Hepatocyte (in vitro differentiated cells): ENCODE measurements at regions not wholly inside any gene's neighbourhood (a gene's known extent, or its start where the extent isn't known, plus 50 kb on each side); places are given as distances from the start of the nearest gene placed in this dataset.

Experiments
- DNase-seq: peaks from one replicate; pipeline ENCODE4 v3.0.0-alpha.2; 2016; ENCODE audit warnings: low spot score
- H2AFZ ChIP-seq: fragments of 200-600 bp; sonication (generic); 2 replicates; pipeline ENCODE4 v1.6.0; 2016; ENCODE audit warnings: antibody characterized with exemption, mild to moderate bottlenecking
- H3K27ac ChIP-seq: fragments of 200-600 bp; sonication (generic); 2 replicates; pipeline ENCODE4 v1.5.1; 2016; ENCODE audit warnings: mild to moderate bottlenecking
- H3K27me3 ChIP-seq: fragments of 200-600 bp; sonication (generic); 2 replicates; pipeline ENCODE4 v1.6.1; 2016
- H3K36me3 ChIP-seq: fragments of 200-600 bp; sonication (generic); replicated peaks from 2 replicates; pipeline ENCODE4 v1.5.1; 2016; ENCODE audit warnings: low read depth; ENCODE audit not compliant: insufficient read depth
- H3K4me1 ChIP-seq: fragments of 200-600 bp; sonication (generic); 2 replicates; pipeline ENCODE4 v1.5.1; 2016; ENCODE audit warnings: mild to moderate bottlenecking, moderate library complexity; ENCODE audit not compliant: insufficient read depth
- H3K4me2 ChIP-seq: fragments of 200-600 bp; sonication (generic); 2 replicates; pipeline ENCODE4 v1.6.0; 2016
- H3K4me3 ChIP-seq: fragments of 200-600 bp; sonication (generic); 2 replicates; pipeline ENCODE4 v1.5.1; 2016; ENCODE audit warnings: mild to moderate bottlenecking
- H3K79me2 ChIP-seq: fragments of 200-600 bp; sonication (generic); 2 replicates; pipeline ENCODE4 v1.6.0; 2017; ENCODE audit warnings: mild to moderate bottlenecking
- H3K9me2 ChIP-seq: fragments of 200-600 bp; sonication (generic); replicated peaks from 2 replicates; pipeline ENCODE4 v1.6.0; 2017; ENCODE audit warnings: mild to moderate bottlenecking; ENCODE audit not compliant: insufficient read depth
- H3K9me3 ChIP-seq: fragments of 200-600 bp; sonication (generic); 2 replicates; pipeline ENCODE4 v1.5.1; 2016; ENCODE audit warnings: low read depth, mild to moderate bottlenecking
- H4K20me1 ChIP-seq: fragments of 200-600 bp; sonication (generic); 2 replicates; pipeline ENCODE4 v1.6.0; 2016; ENCODE audit warnings: mild to moderate bottlenecking; ENCODE audit not compliant: insufficient read depth, poor library complexity, severe bottlenecking
- EZH2 ChIP-seq: fragments of 200-600 bp; sonication (generic); IDR thresholded peaks from 2 replicates; pipeline ENCODE4 v1.6.1; 2016; ENCODE audit warnings: antibody characterized with exemption, mild to moderate bottlenecking, borderline replicate concordance
- EZH2phosphoT487 ChIP-seq: fragments of 200-600 bp; sonication (generic); IDR thresholded peaks from one replicate; pipeline ENCODE4 v1.6.1; 2018; ENCODE audit warnings: antibody characterized with exemption, mild to moderate bottlenecking, low read depth, moderate library complexity; ENCODE audit not compliant: unreplicated experiment, severe bottlenecking
- WGBS: methylation state at CpG from one replicate; pipeline ENCODE4 v1.1.6; 2016; ENCODE audit warnings: low lambda C conversion rate; ENCODE audit errors: missing lambda C conversion rate; 5-methylcytosine and 5-hydroxymethylcytosine counted together
- TF ChIP-seq, protein P1 (sequence below): fragments of 200-600 bp; sonication (generic); IDR thresholded peaks from 2 replicates; pipeline ENCODE4 v1.5.1; 2016; ENCODE audit warnings: antibody characterized with exemption, mild to moderate bottlenecking; ENCODE audit not compliant: poor library complexity

DNA sequence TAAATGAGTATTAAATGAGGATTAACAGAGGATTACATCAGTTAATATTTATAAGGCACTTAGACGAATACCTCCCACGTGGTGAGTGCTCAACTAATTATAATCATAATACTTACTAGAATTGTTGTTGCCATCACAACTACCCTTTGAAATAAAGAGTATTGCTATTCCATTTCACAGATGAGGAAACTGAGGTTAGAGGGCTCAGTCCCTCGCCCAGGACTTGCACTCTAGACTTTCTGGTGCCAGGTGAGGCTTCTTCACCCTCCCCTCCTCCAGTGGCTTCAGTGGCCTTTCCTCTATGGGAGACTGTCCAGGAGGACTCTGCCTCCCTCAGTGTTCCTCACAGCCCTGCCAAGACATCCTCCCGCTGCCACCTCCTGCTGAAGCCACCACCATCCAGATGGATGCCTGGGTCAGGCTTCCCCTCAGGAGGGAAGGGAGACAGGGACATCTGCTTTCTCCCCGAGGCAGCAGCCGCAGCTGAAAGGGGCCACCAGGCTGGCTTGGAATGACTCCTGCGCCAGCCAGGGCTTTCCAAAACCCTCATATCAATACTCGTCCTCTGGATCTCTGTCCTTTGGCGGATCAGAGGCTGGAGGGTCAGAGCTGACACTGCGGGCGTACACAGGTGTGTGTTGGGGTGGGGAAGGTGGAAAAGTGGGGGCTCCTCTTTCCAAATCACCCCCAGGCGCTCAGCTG lies 580.1 kb downstream of the BUD13 start:
- WGBS: 28% methylated on average over 12 of the region's 12 CpGs
- Histone ChIP-seq H3K4me2 (peak overlapping the region; percentile 85), H3K79me2 (no peaks in the 10 kb centered on the region), H3K9me3 (no peaks in the 10 kb centered on the region), H3K4me3 (peak overlapping the region; percentile 34), H2AFZ (peak overlapping the region; percentile 21), H3K27me3 (peaks cover 13% of the 10 kb centered on the region), H3K36me3 (no peaks in the 10 kb centered on the region), H3K27ac (peak overlapping the region; percentile 76), H4K20me1 (no peaks in the 10 kb centered on the region), H3K4me1 (peaks cover 18% of the 10 kb centered on the region), H3K9me2 (no peaks in the 10 kb centered on the region)
- DNase-seq: no peak
- no peak for TF ChIP-seq EZH2phosphoT487
- no peak for TF ChIP-seq EZH2
- TF ChIP-seq, protein P1, sequence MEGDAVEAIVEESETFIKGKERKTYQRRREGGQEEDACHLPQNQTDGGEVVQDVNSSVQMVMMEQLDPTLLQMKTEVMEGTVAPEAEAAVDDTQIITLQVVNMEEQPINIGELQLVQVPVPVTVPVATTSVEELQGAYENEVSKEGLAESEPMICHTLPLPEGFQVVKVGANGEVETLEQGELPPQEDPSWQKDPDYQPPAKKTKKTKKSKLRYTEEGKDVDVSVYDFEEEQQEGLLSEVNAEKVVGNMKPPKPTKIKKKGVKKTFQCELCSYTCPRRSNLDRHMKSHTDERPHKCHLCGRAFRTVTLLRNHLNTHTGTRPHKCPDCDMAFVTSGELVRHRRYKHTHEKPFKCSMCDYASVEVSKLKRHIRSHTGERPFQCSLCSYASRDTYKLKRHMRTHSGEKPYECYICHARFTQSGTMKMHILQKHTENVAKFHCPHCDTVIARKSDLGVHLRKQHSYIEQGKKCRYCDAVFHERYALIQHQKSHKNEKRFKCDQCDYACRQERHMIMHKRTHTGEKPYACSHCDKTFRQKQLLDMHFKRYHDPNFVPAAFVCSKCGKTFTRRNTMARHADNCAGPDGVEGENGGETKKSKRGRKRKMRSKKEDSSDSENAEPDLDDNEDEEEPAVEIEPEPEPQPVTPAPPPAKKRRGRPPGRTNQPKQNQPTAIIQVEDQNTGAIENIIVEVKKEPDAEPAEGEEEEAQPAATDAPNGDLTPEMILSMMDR: no peak

DNA sequence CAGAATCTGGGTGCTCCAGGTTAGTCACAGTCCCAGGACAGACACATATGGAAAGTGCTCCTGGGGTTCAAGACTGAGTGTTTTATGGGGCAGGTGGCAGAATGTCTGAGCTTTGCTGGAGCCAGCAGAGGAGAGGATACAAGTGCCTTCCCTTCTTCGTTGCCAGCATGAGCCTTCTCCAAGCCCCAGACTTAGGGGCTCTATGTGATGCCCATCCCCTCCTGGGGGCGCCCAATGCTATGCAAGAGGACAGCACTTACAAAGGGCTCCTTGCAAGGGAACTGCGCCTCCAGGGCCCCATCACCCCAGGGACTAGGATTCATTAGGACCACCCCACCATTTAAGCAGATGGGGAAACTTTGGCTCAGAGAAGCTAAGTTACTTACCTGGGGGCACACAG lies 581.9 kb downstream of the BUD13 start:
- H3K4me2 ChIP-seq: no peak overlapping the region
- no peaks in the 10 kb centered on the region for H3K9me2 ChIP-seq
- no peak for DNase-seq
- no peaks in the 10 kb centered on the region for H4K20me1 ChIP-seq
- 97% methylated on average over 3 of the region's 3 CpGs for WGBS
- H3K27me3 ChIP-seq: peaks cover 10% of the 10 kb centered on the region
- H3K36me3 ChIP-seq: no peaks in the 10 kb centered on the region
- no peak overlapping the region for H2AFZ ChIP-seq
- H3K4me3 ChIP-seq: no peak overlapping the region
- H3K9me3 ChIP-seq: no peaks in the 10 kb centered on the region
- no peaks in the 10 kb centered on the region for H3K79me2 ChIP-seq
- TF ChIP-seq EZH2phosphoT487 (no peak), EZH2 (no peak)
- TF ChIP-seq, protein P1: no peak
- H3K27ac ChIP-seq: no peak overlapping the region
- H3K4me1 ChIP-seq: peaks cover 18% of the 10 kb centered on the region

DNA sequence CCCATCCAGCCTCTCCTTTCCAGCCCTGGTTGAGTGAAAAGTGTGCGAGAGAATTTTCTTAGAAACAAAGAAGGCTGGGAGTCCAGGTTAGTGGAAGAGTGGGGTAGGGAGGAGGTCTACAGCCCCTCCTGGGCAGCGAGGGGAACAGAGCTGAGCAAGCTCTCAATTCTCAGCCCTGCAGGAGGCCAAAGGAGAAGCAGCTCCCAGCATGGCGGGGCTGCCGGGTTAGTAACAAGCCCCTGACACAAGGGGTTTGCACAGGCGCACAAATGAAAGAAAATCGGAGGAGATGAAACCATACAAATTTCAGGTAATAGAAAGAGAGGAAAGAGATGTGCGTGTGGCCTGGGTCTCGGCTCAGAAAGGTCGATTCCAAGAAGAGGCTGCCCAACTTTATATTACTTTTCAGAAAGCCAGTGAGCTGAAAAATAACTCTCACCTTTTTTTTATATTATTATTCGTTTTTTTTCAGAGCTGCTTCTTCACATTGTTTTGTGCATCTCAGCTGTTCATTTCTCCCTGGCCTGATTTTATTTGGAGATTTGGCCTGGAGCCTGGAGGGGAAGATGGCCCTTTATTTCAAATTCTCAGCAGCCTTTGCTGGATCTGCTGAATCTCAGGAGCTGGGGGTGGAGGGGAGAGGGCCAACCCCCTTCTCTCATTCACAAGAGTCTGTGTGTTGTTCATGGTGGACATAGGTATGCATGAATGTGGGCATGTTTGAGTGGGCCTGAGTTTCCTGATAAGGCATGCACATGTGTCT lies 583.2 kb downstream of the BUD13 start:
- Histone ChIP-seq H3K27me3 (peaks cover 13% of the 10 kb centered on the region), H3K9me2 (no peaks in the 10 kb centered on the region), H3K79me2 (no peaks in the 10 kb centered on the region), H2AFZ (no peak overlapping the region), H4K20me1 (no peaks in the 10 kb centered on the region), H3K4me2 (no peak overlapping the region), H3K27ac (no peak overlapping the region), H3K4me1 (peaks cover 14% of the 10 kb centered on the region), H3K9me3 (no peaks in the 10 kb centered on the region), H3K4me3 (no peak overlapping the region), H3K36me3 (no peaks in the 10 kb centered on the region)
- WGBS: 74% methylated on average over 10 of the region's 10 CpGs
- TF ChIP-seq EZH2 (no peak), EZH2phosphoT487 (no peak)
- TF ChIP-seq, protein P1: no peak
- DNase-seq: no peak
